GM21619 (cell line): ENCODE measurements at regions not wholly inside any gene's neighbourhood (a gene's known extent, or its start where the extent isn't known, plus 50 kb on each side); places are given as distances from the start of the nearest gene placed in this dataset.

Source experiments
- ATAC-seq: cut with Tn5 transposase; IDR thresholded peaks from one replicate; pipeline ENCODE4 v1.9.1; 2021; ENCODE audit not compliant: unreplicated experiment

DNA sequence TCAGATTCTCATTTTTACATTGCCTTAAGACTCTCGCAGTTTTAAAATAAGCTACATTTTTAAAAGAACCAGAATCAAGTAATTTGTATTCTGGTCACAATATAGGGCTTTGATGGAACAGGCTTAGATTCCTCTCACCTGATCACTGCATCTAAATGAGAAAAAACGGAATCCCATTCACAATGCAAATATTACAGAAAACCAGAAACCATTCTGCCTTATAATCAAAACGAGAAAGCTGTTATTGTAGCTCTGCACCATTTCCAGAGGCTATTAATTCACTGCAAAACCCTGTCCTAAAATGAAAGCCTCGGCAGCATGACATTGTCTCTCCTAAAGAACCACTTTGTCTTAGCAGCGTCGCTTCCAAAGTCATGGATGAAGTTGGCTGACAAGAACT, 116.1 kb upstream of the ZNF366 start:
- no peak for ATAC-seq

DNA sequence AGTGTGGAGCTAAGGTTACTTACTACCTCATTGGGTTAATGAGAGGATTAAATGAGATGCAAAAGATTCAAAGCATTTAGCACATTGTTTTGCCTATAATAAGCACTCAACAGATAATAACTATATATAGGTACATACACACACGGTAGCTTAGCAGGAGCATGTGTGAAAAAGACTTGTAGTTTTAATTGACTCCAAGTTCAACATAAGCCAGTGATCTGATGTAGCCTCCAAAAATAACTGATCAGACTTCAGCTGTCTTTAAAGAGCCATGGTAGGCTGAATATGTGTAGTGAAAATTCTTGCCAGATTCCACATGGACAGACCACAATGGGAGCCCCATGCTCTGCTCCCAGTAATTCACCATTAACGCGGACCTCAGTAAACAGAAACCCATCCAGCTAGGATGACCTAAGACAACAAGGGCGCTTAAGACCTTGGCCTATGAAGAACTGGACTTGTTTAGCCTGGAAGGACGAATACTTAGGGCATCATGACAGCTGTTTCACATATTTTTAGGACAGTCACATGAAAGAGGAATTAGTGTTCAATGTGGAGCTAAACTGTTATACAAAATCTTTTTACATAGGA, 115.1 kb upstream of the ZNF366 start:
- ATAC-seq = no peak

- no peak for ATAC-seq
Measured at GRCh38 chr5:72621576-72621975, 114.4 kb upstream of the ZNF366 start.

GRCh38 chr5:72619677-72620076, 112.5 kb upstream of the ZNF366 start:
- ATAC-seq = no peak

DNA sequence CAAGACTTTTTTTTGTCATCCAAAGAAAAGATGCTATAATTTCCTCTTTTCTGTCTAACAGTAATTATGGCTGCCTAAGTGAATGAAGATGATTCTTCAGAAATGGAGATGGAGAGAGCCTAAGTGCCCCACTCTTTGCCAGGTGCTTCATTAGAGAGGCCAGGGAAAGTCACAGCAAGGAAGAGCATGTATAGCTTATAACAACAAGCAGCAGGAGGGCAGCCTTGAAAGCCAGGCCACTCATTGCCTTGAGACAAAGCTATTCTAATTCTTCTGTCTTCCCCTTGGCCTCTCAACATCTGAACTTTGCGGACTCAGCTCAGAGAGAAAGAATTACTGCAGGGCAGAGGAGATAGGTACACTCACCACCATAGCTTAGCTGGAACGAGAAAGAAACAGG, 112.0 kb upstream of the ZNF366 start:
- ATAC-seq = no peak

GRCh38 chr5:72618708-72619107, 111.5 kb upstream of the ZNF366 start:
- ATAC-seq = no peak

DNA sequence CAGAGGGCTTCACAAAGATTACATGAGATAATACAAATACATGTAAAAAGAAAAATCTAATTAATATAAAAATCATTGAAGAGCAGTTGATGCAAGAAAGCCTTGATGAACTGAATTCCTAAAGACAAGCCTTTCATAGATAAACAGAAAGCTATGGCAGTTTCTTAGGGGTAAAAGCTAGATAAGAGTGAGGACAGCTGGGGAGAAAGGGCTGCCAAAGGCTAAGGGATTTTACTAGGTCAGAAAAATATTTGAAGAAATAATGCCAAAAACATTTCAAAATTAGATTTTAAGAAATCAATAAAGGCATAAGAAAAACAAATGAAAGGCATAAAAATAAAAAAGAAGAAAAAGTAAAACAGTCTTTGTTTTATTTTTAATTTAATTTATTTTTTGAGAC, 107.9 kb upstream of the ZNF366 start:
- no peak for ATAC-seq

- ATAC-seq = no peak
Measured at GRCh38 chr5:72613515-72613914, 106.3 kb upstream of the ZNF366 start.

- ATAC-seq = no peak
Measured at GRCh38 chr5:72612810-72613209, 105.6 kb upstream of the ZNF366 start.

DNA sequence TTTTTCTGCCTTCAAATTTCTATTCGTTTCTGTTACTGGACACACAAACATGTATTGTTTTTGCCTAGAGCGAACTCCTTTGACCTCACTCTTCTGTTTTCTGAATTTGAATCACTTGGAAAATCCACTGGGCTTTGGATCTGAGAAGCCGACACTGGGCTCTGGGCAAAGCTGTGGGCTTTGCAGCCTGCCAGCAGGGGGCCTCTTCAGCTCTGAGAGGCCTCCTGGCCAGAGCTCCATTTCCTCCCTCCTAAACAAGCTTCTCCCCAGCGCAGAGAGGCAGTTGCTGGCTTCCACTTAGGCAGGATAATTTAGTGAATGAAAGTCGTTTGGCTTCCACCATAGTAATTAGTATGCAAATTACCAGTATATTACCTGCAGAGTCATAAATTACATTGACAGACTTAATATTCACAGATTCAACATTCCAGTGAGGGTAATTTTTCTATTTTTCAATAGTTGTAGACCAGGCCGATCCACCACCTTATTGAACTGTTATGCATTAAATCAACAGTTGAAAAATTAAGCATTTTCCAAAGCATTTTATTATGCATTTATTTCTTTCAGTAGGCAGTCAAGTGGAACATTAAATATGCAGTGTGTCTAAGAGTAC, 104.0 kb upstream of the ZNF366 start:
- no peak for ATAC-seq

- ATAC-seq = no peak
Measured at GRCh38 chr5:72608926-72609325, 101.7 kb upstream of the ZNF366 start.

DNA sequence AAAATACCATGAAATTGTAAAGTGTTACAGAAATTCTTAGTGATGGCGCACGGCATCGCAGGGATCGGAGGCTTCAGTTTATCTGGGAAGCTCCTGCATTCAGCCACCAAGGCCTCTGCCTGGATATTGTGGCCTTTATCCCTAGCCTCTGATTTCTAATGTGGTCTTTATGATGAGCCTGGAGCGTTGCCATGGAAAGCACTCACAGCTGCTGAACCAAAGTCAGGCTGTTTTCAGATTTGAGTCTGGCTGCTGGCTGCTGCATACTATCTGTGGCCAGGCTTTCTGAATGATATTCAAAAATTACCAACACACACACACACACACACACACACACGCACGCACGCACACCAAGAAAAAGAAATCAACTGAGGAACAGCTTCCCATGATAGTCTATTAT, 101.1 kb upstream of the ZNF366 start:
- no peak for ATAC-seq

DNA sequence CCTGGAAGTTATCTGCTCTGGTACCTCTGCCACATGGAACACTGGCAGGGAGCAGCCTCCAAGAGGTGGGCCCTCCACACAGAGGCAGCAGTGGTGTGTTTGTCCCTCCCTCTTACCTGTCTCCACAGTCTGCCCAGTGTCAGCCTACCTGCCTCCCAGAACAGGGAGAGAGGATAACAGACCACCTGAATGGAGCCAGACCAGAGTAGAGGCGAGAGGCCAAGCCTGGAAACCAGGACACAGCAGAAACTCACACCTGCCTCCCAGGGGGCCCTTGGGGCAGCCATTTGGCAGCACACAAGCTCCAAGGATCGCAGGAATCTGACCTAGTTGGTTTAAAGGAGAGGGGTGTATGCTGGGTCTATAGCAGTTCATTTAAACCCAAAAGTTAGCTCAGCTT, 100.2 kb upstream of the ZNF366 start:
- ATAC-seq = no peak

GRCh38 chr5:72606525-72606924, 99.3 kb upstream of the ZNF366 start:
- ATAC-seq = no peak

DNA sequence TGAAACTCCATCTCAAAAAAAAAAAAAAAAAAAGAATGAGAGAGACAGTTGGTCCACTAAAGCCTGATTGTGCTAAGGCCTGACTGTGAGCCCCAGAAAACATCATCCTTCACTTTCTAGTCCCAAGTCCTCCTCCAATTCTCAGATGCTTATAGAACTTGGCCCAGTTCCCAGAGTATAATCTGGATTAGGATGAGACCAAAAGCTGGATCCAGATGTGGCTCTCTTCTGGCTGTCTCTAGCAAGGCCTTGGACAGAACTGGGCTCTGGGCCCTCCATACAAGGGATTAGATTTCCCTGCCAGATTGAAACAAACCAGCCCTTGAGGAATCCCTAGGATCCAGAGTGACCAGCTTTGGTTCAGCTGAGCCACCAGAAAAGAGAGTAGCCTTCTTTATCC, 98.4 kb upstream of the ZNF366 start:
- no peak for ATAC-seq

- ATAC-seq = no peak
Measured at GRCh38 chr5:72604798-72605154, 97.6 kb upstream of the ZNF366 start.

DNA sequence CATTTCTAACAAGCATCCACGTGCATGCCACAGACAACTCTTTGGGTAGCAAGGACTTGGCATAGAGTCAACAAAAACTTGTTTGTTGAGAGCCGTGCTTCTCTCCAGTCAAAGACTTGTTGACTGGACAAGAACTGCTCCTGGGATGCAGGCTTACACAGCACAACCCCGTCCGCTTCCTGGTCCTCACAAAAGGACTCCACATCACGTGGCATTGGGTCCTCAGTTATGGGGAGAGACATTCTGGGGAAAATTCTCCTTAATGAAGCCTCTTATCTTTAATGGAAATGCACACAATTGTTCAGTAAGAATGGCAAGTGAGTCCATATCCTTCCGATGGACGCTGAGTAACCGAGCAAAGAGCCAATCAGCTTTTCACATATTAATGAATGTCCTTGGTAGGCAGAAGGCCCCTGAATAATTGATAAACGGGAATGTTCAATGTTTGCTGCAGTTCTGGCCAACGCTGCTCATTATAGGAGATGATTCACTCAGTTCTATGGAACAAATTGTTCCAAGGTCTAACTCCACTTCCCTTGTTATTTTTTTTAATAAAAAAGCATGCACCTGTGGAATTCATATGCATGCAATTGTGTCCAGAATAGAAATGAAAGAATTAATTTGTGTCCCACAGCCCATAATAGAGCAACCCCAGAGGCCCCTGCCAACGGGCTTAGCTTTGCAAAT, 97.0 kb upstream of the ZNF366 start:
- ATAC-seq = no peak

- no peak for ATAC-seq
Measured at GRCh38 chr5:72602696-72603685, 95.8 kb upstream of the ZNF366 start.

- no peak for ATAC-seq
Measured at GRCh38 chr5:72601861-72602260, 94.7 kb upstream of the ZNF366 start.

GRCh38 chr5:72600391-72600981, 93.3 kb upstream of the ZNF366 start:
- no peak for ATAC-seq
